Fibroblast of mammary gland (primary cell): ENCODE measurements at regions not wholly inside any gene's neighbourhood (a gene's known extent, or its start where the extent isn't known, plus 50 kb on each side); places are given as distances from the start of the nearest gene placed in this dataset.
"Not testable (repeated sequence)": the region's sequence is repeated elsewhere in the genome, so short reads cannot be mapped to it uniquely, and the experiment has no call there.

ENCODE experiments used
- DNase-seq: peaks from one replicate; pipeline ENCODE4 v3.0.0-alpha.2; 2010; ENCODE audit warnings: low read depth
- H3K4me3 ChIP-seq: 2 replicates; pipeline ENCODE4 v1.5.1; 2011; ENCODE audit warnings: low read depth, mild to moderate bottlenecking, low read length, moderate library complexity; ENCODE audit not compliant: control insufficient read depth
- TF ChIP-seq, protein P1 (sequence below): conservative IDR thresholded peaks from 2 replicates; pipeline ENCODE4 v1.5.1; 2011; ENCODE audit warnings: low read depth, low read length, inconsistent platforms; ENCODE audit not compliant: control insufficient read depth, insufficient read depth

DNA sequence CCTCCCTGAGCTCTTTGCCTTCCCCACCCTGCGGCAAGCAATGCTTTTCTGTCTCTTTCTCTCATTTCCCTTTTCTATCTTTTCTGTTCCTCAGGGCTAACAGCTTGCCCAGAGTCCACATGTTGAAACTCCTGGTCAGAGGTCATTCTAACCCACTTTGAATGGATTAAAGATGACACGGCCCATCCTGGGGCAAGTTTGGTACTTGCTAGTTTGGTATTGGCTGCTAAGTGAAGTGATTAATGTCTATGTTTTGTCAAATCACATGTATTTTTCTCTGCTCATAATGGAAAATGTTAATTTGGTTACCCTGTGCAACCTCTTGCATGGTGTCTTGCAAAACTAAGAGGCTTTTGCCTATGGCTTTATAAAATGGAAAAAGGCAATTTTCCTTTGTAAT lies 960.2 kb downstream of the CNTNAP5 start:
- no peak for DNase-seq
- TF ChIP-seq, protein P1, sequence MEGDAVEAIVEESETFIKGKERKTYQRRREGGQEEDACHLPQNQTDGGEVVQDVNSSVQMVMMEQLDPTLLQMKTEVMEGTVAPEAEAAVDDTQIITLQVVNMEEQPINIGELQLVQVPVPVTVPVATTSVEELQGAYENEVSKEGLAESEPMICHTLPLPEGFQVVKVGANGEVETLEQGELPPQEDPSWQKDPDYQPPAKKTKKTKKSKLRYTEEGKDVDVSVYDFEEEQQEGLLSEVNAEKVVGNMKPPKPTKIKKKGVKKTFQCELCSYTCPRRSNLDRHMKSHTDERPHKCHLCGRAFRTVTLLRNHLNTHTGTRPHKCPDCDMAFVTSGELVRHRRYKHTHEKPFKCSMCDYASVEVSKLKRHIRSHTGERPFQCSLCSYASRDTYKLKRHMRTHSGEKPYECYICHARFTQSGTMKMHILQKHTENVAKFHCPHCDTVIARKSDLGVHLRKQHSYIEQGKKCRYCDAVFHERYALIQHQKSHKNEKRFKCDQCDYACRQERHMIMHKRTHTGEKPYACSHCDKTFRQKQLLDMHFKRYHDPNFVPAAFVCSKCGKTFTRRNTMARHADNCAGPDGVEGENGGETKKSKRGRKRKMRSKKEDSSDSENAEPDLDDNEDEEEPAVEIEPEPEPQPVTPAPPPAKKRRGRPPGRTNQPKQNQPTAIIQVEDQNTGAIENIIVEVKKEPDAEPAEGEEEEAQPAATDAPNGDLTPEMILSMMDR: no peak
- H3K4me3 ChIP-seq: no peak overlapping the region

DNA sequence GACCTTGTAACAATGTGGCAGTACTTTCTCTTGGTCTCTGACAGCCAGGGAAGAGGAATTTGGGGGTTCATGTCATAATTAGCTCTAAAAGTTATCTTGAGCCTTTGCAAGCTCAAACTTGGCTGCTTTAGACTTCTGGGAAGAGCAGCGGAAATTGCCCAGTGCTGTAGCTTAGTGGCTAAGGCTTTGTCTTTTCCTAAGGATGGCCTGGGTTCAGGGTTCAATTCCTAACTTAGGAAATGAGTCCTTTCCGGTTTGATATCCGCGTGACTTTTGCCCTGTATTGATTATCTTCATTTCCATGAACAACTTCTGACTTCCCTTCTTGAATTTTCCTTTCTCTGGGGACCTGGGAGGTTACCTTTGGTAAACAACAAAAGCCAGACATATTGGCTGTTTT lies 961.0 kb downstream of the CNTNAP5 start:
- no peak overlapping the region for H3K4me3 ChIP-seq
- TF ChIP-seq, protein P1: no peak
- DNase-seq: no peak

DNA sequence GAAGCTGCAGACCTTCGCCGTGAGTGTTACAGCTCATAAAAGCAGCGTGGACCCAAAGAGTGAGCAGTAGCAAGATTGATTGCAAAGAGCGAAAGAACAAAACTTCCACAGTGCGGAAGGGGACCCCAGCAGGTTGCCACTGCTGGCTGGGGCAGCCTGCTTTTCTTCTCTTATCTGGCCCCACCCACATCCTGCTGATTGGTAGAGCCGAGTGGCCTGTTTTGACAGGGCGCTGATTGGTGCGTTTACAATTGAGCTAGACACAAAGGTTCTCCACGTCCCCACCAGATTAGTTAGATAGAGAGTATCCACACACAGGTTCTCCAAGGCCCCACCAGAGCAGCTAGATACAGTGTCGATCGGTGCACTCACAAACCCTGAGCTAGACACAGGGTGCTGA lies 961.8 kb downstream of the CNTNAP5 start:
- not testable (repeated sequence) for DNase-seq, H3K4me3 ChIP-seq

DNA sequence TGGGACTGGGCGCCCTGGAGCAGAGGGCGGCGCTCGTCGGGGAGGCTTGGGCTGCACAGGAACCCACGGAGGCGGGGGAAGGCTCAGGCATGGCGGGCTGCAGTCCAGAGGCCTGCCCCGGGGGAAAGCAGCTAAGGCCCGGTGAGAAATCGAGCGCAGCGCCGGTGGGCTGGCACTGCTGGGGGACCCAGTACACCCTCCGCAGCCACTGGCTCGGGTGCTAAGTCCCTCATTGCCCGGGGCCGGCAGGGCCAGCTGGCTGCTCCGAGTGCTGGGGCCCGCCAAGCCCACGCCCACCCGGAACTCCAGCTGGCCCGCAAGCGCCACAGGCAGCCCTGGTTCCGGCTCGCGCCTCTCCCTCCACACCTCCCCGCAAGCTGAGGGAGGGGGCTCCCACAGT lies 962.3 kb downstream of the CNTNAP5 start:
- not testable (repeated sequence) for DNase-seq, H3K4me3 ChIP-seq

DNA sequence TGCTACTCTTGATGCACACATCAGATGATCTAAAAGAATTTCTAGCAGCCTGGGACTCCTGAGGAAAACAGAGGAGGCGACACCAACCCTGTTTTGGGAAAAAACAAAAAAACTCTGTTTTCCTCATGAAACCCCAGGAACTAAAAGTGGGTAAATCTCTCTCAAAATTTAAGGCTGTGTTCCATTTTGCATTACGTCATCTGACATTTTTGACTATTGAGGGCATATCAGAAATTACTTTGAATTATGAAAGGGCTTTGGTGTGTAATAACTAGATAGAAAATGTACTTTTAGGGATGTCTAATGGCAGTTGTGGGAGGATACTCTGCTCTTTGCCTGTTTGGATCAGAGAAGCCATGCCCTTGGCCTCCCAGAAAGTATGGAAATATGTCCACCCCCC lies 963.0 kb downstream of the CNTNAP5 start:
- TF ChIP-seq, protein P1: no peak
- no peak overlapping the region for H3K4me3 ChIP-seq
- no peak for DNase-seq

DNA sequence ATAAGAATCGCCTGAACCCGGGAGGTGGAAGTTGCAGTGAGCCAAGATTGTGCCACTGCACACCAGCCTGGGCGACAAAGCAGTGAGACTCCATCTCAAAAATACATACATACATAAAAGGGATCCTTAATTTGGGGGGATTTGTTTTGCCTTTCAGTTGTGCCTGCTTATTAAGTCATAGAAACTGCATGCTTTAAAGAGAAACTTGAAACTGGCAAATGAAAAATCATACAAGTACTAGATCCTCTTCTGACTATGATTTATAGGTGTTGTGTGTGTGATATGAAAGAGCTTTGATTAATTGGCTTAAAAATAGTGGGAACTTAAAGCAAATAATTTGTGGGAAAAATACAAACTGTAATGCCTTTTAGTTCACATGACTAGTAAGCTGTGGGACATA lies 963.7 kb downstream of the CNTNAP5 start:
- no peak for DNase-seq
- TF ChIP-seq, protein P1: no peak
- H3K4me3 ChIP-seq: no peak overlapping the region

DNA sequence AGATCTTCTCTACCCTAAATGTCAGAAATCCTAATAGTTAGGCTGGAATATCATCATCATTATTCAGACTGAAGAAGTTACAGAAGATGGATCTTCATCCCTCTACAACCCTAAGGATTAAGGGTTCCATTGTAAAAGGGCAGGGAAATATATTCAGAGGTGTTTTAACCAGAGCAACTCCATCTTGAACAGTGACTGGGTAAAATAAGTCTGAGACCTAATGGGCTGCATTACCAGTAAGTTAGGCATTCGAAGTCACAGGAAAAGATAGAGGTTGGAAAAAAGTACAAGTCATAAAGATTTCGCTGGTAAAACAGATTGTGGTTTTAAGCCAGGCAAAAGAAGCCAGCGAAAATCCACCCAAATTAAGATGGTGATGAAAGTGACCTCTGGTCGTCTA lies 968.7 kb downstream of the CNTNAP5 start:
- H3K4me3 ChIP-seq: no peak overlapping the region
- no peak for DNase-seq
- TF ChIP-seq, protein P1: no peak

DNA sequence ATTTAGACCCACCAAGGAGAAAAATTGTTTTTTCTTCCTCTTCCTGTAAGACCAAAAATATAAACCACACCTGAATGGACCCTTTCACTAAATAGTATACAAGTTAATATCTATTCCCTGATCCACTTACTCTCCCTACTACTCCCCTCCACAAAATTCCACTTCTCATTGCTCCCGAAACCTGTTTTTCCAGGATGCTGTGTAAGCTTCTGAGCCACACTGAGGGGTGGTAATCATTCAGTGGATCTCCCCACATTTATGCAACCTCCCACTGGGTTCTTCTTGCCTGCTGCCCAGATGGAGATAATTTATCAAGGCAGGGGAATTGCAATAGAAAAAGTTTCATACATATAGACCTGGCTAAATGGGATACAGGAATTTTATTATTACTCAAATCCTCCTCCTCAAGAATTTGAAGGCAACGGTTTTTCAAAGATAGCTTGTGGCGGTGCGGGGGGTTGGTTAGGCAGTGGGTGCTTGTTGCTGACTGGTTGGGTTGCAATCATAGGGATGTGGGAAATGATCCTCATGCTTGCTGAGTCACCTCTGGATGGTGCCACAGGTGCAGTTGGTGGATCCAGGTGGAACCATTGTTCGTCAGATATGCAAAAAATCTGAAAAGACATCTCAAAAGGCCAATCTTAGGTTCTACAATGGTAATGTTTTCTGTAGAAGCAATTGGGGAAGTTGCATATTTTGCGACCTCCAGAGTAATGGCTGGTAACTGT lies 970.3 kb downstream of the CNTNAP5 start:
- TF ChIP-seq, protein P1: no peak
- no peak overlapping the region for H3K4me3 ChIP-seq
- no peak for DNase-seq
